Thyroid gland (tissue), 4 donors: ENCODE measurements at regions not wholly inside any gene's neighbourhood (a gene's known extent, or its start where the extent isn't known, plus 50 kb on each side); places are given as distances from the start of the nearest gene placed in this dataset.

ENCODE experiments used
- CTCF ChIP-seq, 6 experiments: fragments of 200-600 bp in 3 of 6; fragments of 450-650 bp in 3 of 6; sonication (generic) in 3 of 6; IDR thresholded peaks; one replicate each; pipeline ENCODE4 v1.5.1; 2016 to 2019; ENCODE audit warnings: antibody characterized with exemption in 6 of 6, mild to moderate bottlenecking in 2 of 6, inconsistent platforms in 1 of 6, moderate library complexity in 1 of 6
- POLR2A ChIP-seq, 2 donors: fragments of 450-650 bp; IDR thresholded peaks; one replicate each; pipeline ENCODE4 v1.6.1; 2017; ENCODE audit warnings: antibody characterized with exemption in 2 of 2, mild to moderate bottlenecking in 2 of 2, moderate library complexity in 1 of 2

- TF ChIP-seq CTCF (IDR thresholded peaks at IDR 0.05) (no peak), POLR2A (IDR thresholded peaks at IDR 0.05) (no peak)
Measured at GRCh38 chr4:62320612-62321011, 1120.5 kb downstream of the ADGRL3 start.
